BE2C (cell line): ENCODE measurements at regions not wholly inside any gene's neighbourhood (a gene's known extent, or its start where the extent isn't known, plus 50 kb on each side); places are given as distances from the start of the nearest gene placed in this dataset.
"Not testable (repeated sequence)": the region's sequence is repeated elsewhere in the genome, so short reads cannot be mapped to it uniquely, and the experiment has no call there.

Experiments used
- DNase-seq: peaks from one replicate; pipeline ENCODE4 v3.0.0-alpha.2; 2020
- H3K27me3 ChIP-seq: fragments of 250-450 bp; sonication (Bioruptor Pico); 2 replicates; pipeline ENCODE4 v1.5.1; 2020; ENCODE audit warnings: mild to moderate bottlenecking
- H3K36me3 ChIP-seq: fragments of 250-450 bp; sonication (Bioruptor Pico); 2 replicates; pipeline ENCODE4 v1.5.1; 2020; ENCODE audit warnings: mild to moderate bottlenecking
- H3K4me1 ChIP-seq: fragments of 250-450 bp; sonication (Bioruptor Pico); 2 replicates; pipeline ENCODE4 v1.5.1; 2020
- H3K4me3 ChIP-seq: 2 replicates; pipeline ENCODE4 v1.5.1; 2011; ENCODE audit warnings: low read depth, low read length
- H3K9me3 ChIP-seq: fragments of 250-450 bp; sonication (Bioruptor Pico); 2 replicates; pipeline ENCODE4 v1.5.1; 2020
- CTCF ChIP-seq: IDR thresholded peaks from 2 replicates; pipeline ENCODE4 v1.5.1; 2012; ENCODE audit warnings: mild to moderate bottlenecking, low read depth, low read length

- no peaks in the 10 kb centered on the region for H3K36me3 ChIP-seq
- H3K4me3 ChIP-seq, result no peak overlapping the region
- DNase-seq, result no peak
- H3K9me3 ChIP-seq, result no peaks in the 10 kb centered on the region
- TF ChIP-seq CTCF, result no peak
- peaks cover 4% of the 10 kb centered on the region for H3K4me1 ChIP-seq
- H3K27me3 ChIP-seq, result no peaks in the 10 kb centered on the region
These were observed 128.7 kb upstream of the PCGF5 start for GRCh38 chr10:91091780-91092179.

- no peak for DNase-seq
- Histone ChIP-seq H3K27me3 (no peaks in the 10 kb centered on the region), H3K9me3 (no peaks in the 10 kb centered on the region), H3K4me3 (no peak overlapping the region), H3K36me3 (no peaks in the 10 kb centered on the region), H3K4me1 (no peaks in the 10 kb centered on the region; the same call in 1 of the 2 replicates)
- TF ChIP-seq CTCF, result no peak
These were observed 124.2 kb upstream of the PCGF5 start for GRCh38 chr10:91096274-91096673.

- DNase-seq, result no peak
- peaks cover 1% of the 10 kb centered on the region for H3K4me1 ChIP-seq
- H3K27me3 ChIP-seq, result no peaks in the 10 kb centered on the region
- no peaks in the 10 kb centered on the region for H3K36me3 ChIP-seq
- no peaks in the 10 kb centered on the region for H3K9me3 ChIP-seq
- no peak overlapping the region for H3K4me3 ChIP-seq
- TF ChIP-seq CTCF, result no peak
These were observed 123.2 kb upstream of the PCGF5 start for GRCh38 chr10:91097313-91097712.

GRCh38 chr10:91098021-91098420, 122.4 kb upstream of the PCGF5 start:
- not testable (repeated sequence) for H3K36me3 ChIP-seq, H3K4me3 ChIP-seq, H3K27me3 ChIP-seq, H3K9me3 ChIP-seq, H3K4me1 ChIP-seq, DNase-seq

GRCh38 chr10:91103384-91104192, 116.9 kb upstream of the PCGF5 start:
- H3K36me3 ChIP-seq, result no peaks in the 10 kb centered on the region
- no peak for TF ChIP-seq CTCF
- DNase-seq, result peak; percentile 80
- peak overlapping the region; percentile 11 for H3K4me3 ChIP-seq
- H3K9me3 ChIP-seq, result no peaks in the 10 kb centered on the region
- no peaks in the 10 kb centered on the region for H3K27me3 ChIP-seq
- peaks cover 25% of the 10 kb centered on the region for H3K4me1 ChIP-seq

- peak; percentile 71 for DNase-seq
- Histone ChIP-seq H3K9me3 (no peaks in the 10 kb centered on the region), H3K27me3 (no peaks in the 10 kb centered on the region), H3K4me3 (peak overlapping the region; percentile 11), H3K4me1 (peaks cover 29% of the 10 kb centered on the region), H3K36me3 (no peaks in the 10 kb centered on the region)
- peak; percentile 38 for TF ChIP-seq CTCF
These were observed 116.0 kb upstream of the PCGF5 start for GRCh38 chr10:91104193-91105041.
